Loucy (cell line): ENCODE measurements at regions not wholly inside any gene's neighbourhood (a gene's known extent, or its start where the extent isn't known, plus 50 kb on each side); places are given as distances from the start of the nearest gene placed in this dataset.

Experiments used
- CTCF ChIP-seq: fragments of 200-600 bp; sonication (generic); conservative IDR thresholded peaks from 2 replicates; pipeline ENCODE4 v1.5.1; 2014; ENCODE audit warnings: mild to moderate bottlenecking, antibody characterized with exemption, low read length
- EZH2phosphoT487 ChIP-seq: fragments of 200-600 bp; IDR thresholded peaks from 2 replicates; pipeline ENCODE4 v1.6.1; 2018; ENCODE audit warnings: antibody characterized with exemption, mild to moderate bottlenecking, moderate library complexity, borderline replicate concordance

- no peak for TF ChIP-seq CTCF
- TF ChIP-seq EZH2phosphoT487, result no peak
Observed at GRCh38 chr2:217103752-217104545, 244.1 kb upstream of the TNP1 start.
